Naive thymus-derived CD4-positive, alpha-beta T cell (primary cell): ENCODE measurements at regions not wholly inside any gene's neighbourhood (a gene's known extent, or its start where the extent isn't known, plus 50 kb on each side); places are given as distances from the start of the nearest gene placed in this dataset.
"Not testable (repeated sequence)": the region's sequence is repeated elsewhere in the genome, so short reads cannot be mapped to it uniquely, and the experiment has no call there.

Experiments
- ATAC-seq: fragments of 150-1000 bp; cut with Tn5 transposase; 2 replicates; pipeline ENCODE4 v1.10.0; 2021; ENCODE audit warnings: mild to moderate bottlenecking, moderate library complexity
- CTCF ChIA-PET: fragments of 350-600 bp; sonication (Branson Sonifier 250); formaldehyde crosslinking; loops from one replicate; lab custom pipeline; 2021; ENCODE audit warnings: antibody characterized with exemption; lab: Charles Lee
- POLR2A ChIA-PET: fragments of 350-600 bp; sonication (Branson Sonifier 250); formaldehyde crosslinking; loops from one replicate; lab custom pipeline; 2021; ENCODE audit warnings: antibody characterized with exemption, inconsistent platforms; lab: Charles Lee
- DNase-seq, 9 donors: peaks; one replicate each; pipeline versions ENCODE4 v3.0.0 to v3.0.0-alpha.2; 2020 to 2022; ENCODE audit warnings: mixed read lengths in 1 of 9
- H3K27ac ChIP-seq: one replicate; pipeline ENCODE4 v1.7.0; 2013; ENCODE audit warnings: mild to moderate bottlenecking, low read depth, low read length, moderate library complexity
- H3K27me3 ChIP-seq, 2 donors: one replicate each; pipeline ENCODE4 v1.7.0; 2013; ENCODE audit warnings: low read length in 2 of 2, mild to moderate bottlenecking in 2 of 2, moderate library complexity in 2 of 2; ENCODE audit not compliant: control insufficient read depth in 2 of 2, insufficient read depth in 2 of 2
- H3K36me3 ChIP-seq, 3 experiments: 1 replicate in 2 of 3; 2 replicates in 1 of 3; pipeline ENCODE4 v1.7.0; 2013; ENCODE audit warnings: low read length in 3 of 3, mild to moderate bottlenecking in 3 of 3, moderate library complexity in 1 of 3; ENCODE audit not compliant: insufficient read depth in 3 of 3, control insufficient read depth in 2 of 3
- H3K4me1 ChIP-seq, 2 donors: one replicate each; pipeline ENCODE4 v1.7.0; 2013; ENCODE audit warnings: low read length in 2 of 2, mild to moderate bottlenecking in 2 of 2, moderate library complexity in 1 of 2; ENCODE audit not compliant: control insufficient read depth in 2 of 2, insufficient read depth in 2 of 2
- H3K4me3 ChIP-seq: 2 replicates; pipeline ENCODE4 v1.7.0; 2013; ENCODE audit warnings: mild to moderate bottlenecking, low read length
- H3K9me3 ChIP-seq, 3 experiments: 1 replicate in 2 of 3; 2 replicates in 1 of 3; pipeline ENCODE4 v1.7.0; 2013; ENCODE audit warnings: low read length in 3 of 3; ENCODE audit not compliant: control insufficient read depth in 2 of 3
- H3K27ac Mint-ChIP-seq, 9 donors: one replicate each; pipeline ENCODE4 v1.8.0; 2020 to 2022; ENCODE audit warnings: mixed read lengths in 9 of 9, mild to moderate bottlenecking in 8 of 9, moderate library complexity in 5 of 9, inconsistent platforms in 2 of 9
- H3K27me3 Mint-ChIP-seq, 5 donors: one replicate each; pipeline ENCODE4 v1.8.0; 2021 to 2022; ENCODE audit warnings: mixed read lengths in 5 of 5, mild to moderate bottlenecking in 1 of 5
- H3K36me3 Mint-ChIP-seq, 5 donors: one replicate each; pipeline ENCODE4 v1.8.0; 2020 to 2022; ENCODE audit warnings: mixed read lengths in 5 of 5, mild to moderate bottlenecking in 3 of 5, inconsistent platforms in 1 of 5
- H3K4me1 Mint-ChIP-seq, 7 donors: one replicate each; pipeline ENCODE4 v1.8.0; 2020 to 2022; ENCODE audit warnings: mixed read lengths in 7 of 7, mild to moderate bottlenecking in 3 of 7, inconsistent platforms in 1 of 7
- H3K4me3 Mint-ChIP-seq, 10 donors: one replicate each; pipeline ENCODE4 v1.8.0; 2020 to 2022; ENCODE audit warnings: mild to moderate bottlenecking in 10 of 10, mixed read lengths in 10 of 10, moderate library complexity in 6 of 10, inconsistent platforms in 2 of 10
- H3K9me3 Mint-ChIP-seq, 11 donors: one replicate each; pipeline ENCODE4 v1.8.0; 2020 to 2022; ENCODE audit warnings: mixed read lengths in 11 of 11, mild to moderate bottlenecking in 4 of 11, inconsistent platforms in 1 of 11, moderate library complexity in 1 of 11
- intact Hi-C, 2 donors: fragments of 100-400 bp; cut with micrococcal nuclease; formaldehyde crosslinking; loops; one replicate each; pipeline ENCODE4 v1.15.1; 2023

DNA sequence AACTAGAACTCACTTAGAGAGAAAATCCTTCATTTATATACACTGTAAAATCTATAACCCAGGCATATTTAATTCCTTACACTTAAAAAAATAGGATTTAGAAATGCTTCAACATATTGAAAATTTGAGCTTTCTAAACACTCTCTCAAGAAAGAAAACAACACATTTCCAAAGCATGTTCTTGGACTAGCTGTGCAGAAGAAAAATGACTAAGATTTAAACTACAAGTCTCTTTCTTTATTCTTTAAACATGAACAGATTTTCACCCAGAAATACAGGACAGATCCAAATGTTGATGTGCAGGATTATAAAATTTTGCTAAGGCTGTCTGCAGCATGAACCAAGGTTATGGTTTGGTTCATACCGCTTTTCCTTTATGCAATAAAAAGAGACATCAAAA lies 77.7 kb upstream of the TUSC1 start:
- H3K27ac Mint-ChIP-seq = no peak overlapping the region
- H3K4me3 Mint-ChIP-seq = no peak overlapping the region
- H3K36me3 Mint-ChIP-seq = no peaks in the 10 kb centered on the region
- ATAC-seq = no peak
- no peaks in the 10 kb centered on the region for H3K9me3 ChIP-seq
- no peak overlapping the region for H3K4me3 ChIP-seq
- no peak overlapping the region for H3K27ac ChIP-seq
- POLR2A ChIA-PET = no interaction called here
- no peaks in the 10 kb centered on the region for H3K27me3 ChIP-seq
- peaks cover 0 to 27% (median 9%) of the 10 kb centered on the region in 11 donors for H3K9me3 Mint-ChIP-seq
- no peaks in the 10 kb centered on the region for H3K4me1 ChIP-seq
- no peaks in the 10 kb centered on the region for H3K36me3 ChIP-seq
- CTCF ChIA-PET = no interaction called here
- DNase-seq = no peak
- no peaks in the 10 kb centered on the region for H3K4me1 Mint-ChIP-seq
- intact Hi-C loops = no loop called here
- no peaks in the 10 kb centered on the region for H3K27me3 Mint-ChIP-seq

DNA sequence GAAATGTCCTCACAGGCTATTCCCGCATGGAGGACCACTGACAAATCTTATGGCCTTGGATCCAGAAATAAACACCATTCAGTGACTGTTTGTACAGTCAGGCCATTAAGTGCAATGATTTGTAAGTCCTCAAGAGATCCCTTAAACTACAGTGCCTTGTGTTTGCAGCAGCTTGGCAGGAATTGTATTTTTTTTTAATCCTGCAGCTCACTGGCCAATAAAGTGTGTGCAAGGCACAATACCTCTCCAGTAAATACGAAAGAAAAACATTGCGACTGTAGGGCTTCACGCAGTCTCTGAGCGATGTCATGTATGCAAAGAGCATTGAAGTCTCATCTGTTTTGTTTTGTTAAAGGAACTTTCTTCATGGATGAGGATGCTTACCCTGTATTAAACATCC lies 74.2 kb upstream of the TUSC1 start:
- CTCF ChIA-PET = no interaction called here
- no peaks in the 10 kb centered on the region for H3K4me1 Mint-ChIP-seq

DNA sequence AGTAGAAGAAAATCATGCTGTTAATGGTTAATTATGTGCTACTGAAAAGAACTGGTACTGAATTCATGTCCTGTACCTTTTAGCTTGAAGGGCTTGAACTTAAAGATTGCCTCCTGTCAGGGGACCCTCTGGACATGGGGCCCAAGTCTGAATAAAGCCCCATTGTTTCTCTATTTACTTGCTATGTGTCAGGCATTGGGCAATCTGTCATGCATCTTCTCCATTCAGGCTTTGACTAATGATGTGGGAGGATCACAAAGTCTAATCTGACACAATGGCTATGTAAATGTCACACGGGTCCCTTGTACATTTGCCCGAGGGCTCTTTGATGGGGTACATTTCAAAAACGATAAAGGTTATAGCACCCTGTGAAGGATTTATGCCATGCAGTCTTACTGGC lies 64.0 kb upstream of the TUSC1 start:
- H3K36me3 ChIP-seq = no peaks in the 10 kb centered on the region
- Mint-ChIP-seq H3K36me3 (no peaks in the 10 kb centered on the region), H3K27me3 (no peaks in the 10 kb centered on the region), H3K4me3 (no peak overlapping the region), H3K4me1 (no peaks in the 10 kb centered on the region), H3K9me3 (peaks cover 0 to 17% (median 6%) of the 10 kb centered on the region in 11 donors), H3K27ac (no peak overlapping the region)
- ChIA-PET POLR2A (no interaction called here), CTCF (no interaction called here)
- no peak overlapping the region for H3K4me3 ChIP-seq
- H3K9me3 ChIP-seq = no peaks in the 10 kb centered on the region
- no peaks in the 10 kb centered on the region for H3K4me1 ChIP-seq
- H3K27ac ChIP-seq = no peak overlapping the region
- intact Hi-C loops = no loop called here
- ATAC-seq = no peak
- no peak for DNase-seq
- H3K27me3 ChIP-seq = no peaks in the 10 kb centered on the region

More for the DNA sequence above, 74.2 kb upstream of the TUSC1 start:
- Histone ChIP-seq H3K4me3 (no peak overlapping the region), H3K27me3 (no peaks in the 10 kb centered on the region), H3K27ac (no peak overlapping the region), H3K4me1 (no peaks in the 10 kb centered on the region), H3K9me3 (no peaks in the 10 kb centered on the region), H3K36me3 (no peaks in the 10 kb centered on the region)
- POLR2A ChIA-PET = no interaction called here
- Mint-ChIP-seq H3K36me3 (no peaks in the 10 kb centered on the region), H3K9me3 (peaks cover 0 to 24% (median 2%) of the 10 kb centered on the region in 11 donors), H3K27ac (no peak overlapping the region), H3K27me3 (no peaks in the 10 kb centered on the region), H3K4me3 (no peak overlapping the region)
- ATAC-seq (no peak), DNase-seq (no peak)
- intact Hi-C loops = no loop called here

DNA sequence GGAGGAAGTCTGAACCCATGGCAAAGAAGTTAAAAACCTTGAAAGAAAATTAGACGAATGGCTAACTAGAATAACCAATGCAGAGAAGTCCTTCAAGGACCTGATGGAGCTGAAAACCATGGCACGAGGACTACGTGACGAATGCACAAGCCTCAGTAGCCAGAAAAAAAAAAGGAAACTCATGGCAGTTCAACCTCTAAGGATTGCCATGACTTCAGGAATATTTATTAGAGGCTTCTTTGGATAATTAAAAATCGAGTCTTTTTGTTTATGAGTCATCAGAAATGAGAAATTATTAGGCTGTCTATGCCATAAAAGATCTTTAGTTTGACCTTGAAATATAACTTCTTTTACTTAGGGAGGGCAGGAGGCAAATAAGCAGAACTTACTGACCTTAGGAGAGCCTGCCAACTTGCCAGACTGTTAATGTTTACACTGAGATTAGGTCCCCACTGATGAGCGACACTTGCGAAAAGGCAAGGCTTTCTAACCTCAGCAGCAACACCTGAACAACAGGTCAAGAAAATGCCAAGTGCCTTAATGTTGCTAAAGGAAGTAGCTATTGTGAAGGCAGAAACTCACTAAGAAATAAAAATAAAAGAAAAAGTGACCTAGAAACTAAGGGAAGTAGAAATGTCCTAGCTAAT lies 55.2 kb upstream of the TUSC1 start:
- Histone ChIP-seq H3K9me3 (peaks cover 0 to 5% (median 0%) of the 10 kb centered on the region in 3 experiments), H3K27ac (no peak overlapping the region), H3K4me3 (no peak overlapping the region), H3K4me1 (no peaks in the 10 kb centered on the region), H3K27me3 (no peaks in the 10 kb centered on the region), H3K36me3 (no peaks in the 10 kb centered on the region)
- ChIA-PET CTCF (no interaction called here), POLR2A (no interaction called here)
- intact Hi-C loops = no loop called here
- Mint-ChIP-seq H3K27me3 (no peaks in the 10 kb centered on the region), H3K36me3 (no peaks in the 10 kb centered on the region), H3K4me3 (no peak overlapping the region), H3K9me3 (peaks cover 3 to 24% (median 10%) of the 10 kb centered on the region in 11 donors), H3K4me1 (no peaks in the 10 kb centered on the region), H3K27ac (no peak overlapping the region)
- DNase-seq (no peak), ATAC-seq (no peak)

DNA sequence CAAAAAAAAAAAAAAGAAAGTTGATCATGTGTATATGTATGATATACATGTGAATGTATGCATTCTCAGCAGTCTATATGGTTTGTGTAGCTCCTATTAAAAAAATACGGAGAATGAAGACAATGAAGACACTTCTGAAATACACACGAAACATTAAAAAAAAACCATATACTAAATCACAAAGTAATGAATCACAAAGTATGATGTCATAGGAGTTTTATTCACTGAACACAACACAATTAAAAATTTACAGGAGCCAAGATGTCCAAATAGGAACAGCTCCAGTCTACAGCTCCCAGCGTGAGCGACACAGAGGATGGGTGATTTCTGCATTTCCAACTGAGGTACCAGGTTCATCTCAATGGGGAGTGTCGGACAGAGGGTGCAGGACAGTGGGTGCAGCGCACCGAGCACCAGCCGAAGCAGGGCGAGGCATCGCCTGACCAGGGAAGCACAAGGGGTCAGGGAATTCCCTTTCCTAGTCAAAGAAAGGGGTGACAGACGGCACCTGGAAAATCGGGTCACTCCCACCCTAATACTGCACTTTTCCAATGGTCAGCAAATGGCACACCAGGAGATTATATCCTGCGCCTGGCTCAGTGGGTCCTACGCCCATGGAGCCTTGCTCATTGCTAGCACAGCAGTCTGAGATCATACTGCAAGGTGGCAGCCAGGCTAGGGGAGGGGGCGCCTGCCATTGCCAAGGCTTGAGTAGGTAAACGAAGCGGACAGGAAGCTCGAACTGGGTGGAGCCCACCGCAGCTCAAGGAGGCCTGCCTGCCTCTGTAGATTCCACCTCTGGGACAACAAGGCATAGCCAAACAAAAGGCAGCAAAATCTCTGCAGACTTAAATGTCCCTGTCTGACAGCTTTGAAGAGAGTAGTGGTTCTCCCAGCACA lies 53.9 kb upstream of the TUSC1 start:
- H3K4me1 ChIP-seq, H3K9me3 ChIP-seq, H3K27ac Mint-ChIP-seq, POLR2A ChIA-PET, H3K27me3 ChIP-seq, intact Hi-C loops, H3K4me3 Mint-ChIP-seq, ATAC-seq, H3K4me1 Mint-ChIP-seq, DNase-seq, H3K27ac ChIP-seq, H3K4me3 ChIP-seq, H3K36me3 ChIP-seq, CTCF ChIA-PET, H3K27me3 Mint-ChIP-seq, H3K36me3 Mint-ChIP-seq: not testable (repeated sequence)
- H3K9me3 Mint-ChIP-seq = peaks cover 4 to 26% (median 12%) of the 10 kb centered on the region in 11 donors
